ENCODE measurements at regions not wholly inside any gene's neighbourhood (a gene's known extent, or its start where the extent isn't known, plus 50 kb on each side); places are given as distances from the start of the nearest gene placed in this dataset.

DNA sequence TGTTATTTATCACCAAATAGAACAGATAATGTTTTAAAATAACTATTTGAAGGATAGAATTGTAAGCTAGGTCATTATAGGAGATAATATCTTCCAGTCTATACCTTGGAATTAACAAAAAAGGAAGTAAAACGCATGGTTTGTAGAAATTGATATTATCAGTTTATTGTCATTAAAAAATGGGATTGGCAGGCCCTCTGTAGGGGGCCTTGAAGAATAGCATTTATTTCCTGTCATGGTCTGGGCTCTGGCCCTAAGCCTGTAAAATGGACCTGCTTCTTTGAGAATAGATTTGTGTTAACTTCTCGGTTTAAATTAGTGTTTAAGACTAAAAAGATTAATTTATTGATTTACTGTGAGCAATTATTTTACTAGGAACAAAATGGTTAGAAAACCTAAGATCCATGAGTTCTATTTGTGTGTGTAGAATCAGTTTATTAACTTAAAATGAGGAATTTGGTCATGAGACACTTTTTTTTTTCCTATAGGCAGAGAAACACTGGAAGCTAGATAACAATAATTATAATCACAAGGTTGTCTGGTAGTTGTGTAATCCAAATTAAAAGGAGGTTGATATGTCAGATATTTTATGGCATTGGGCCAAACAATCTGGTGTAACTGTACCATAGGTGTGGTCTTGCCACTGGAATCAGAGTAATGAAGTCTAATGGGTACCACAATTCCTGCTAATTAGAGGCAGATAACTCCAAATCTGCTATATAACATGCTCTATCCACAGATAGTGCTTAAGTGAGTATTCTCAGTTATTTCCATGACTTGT, 197.4 kb upstream of the FOXP2 start:
- TF ChIP-seq EP300 (IDR thresholded peaks at IDR 0.05; ENCODE audit: borderline replicate concordance) (no peak), EGR1 (IDR thresholded peaks at IDR 0.05) (no peak), TCF12 (IDR thresholded peaks at IDR 0.05; ENCODE audit: low read depth) (no peak)
- TF ChIP-seq, protein P1, sequence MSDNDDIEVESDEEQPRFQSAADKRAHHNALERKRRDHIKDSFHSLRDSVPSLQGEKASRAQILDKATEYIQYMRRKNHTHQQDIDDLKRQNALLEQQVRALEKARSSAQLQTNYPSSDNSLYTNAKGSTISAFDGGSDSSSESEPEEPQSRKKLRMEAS (IDR thresholded peaks at IDR 0.05) = no peak

All from Ishikawa (cell line).